HUDEP-2 (cell line): ENCODE measurements at regions not wholly inside any gene's neighbourhood (a gene's known extent, or its start where the extent isn't known, plus 50 kb on each side); places are given as distances from the start of the nearest gene placed in this dataset.

ENCODE experiments used
- DNase-seq, 76 experiments: peaks; one replicate each; lab custom pipeline; 2025; ENCODE audit not compliant: unreplicated experiment in 76 of 76; lab: John Stamatoyannopoulos, UW

DNA sequence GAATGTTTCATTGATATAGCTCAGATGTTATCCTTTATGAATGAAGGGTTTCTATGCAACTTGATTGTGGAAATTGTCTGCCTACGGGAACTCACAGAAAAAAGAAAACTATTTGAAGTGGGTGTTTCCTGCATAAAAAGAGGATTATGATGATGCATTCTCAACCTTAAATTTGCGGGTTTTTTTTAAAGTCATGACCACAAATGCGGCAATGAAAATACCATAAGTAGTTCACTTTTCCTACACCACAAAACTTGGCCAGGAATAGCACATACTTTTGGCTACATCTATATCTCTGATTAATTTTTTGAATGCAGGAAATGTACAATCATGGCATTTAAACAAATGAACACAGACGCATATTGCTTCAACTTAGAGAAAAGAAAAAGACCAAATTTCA lies 754.7 kb downstream of the DTWD2 start:
- no peak for DNase-seq

GRCh38 chr5:118228489-118228888 lies 759.9 kb downstream of the DTWD2 start:
- DNase-seq, result no peak

GRCh38 chr5:118224546-118224945 lies 763.8 kb downstream of the DTWD2 start:
- DNase-seq, result no peak

DNA sequence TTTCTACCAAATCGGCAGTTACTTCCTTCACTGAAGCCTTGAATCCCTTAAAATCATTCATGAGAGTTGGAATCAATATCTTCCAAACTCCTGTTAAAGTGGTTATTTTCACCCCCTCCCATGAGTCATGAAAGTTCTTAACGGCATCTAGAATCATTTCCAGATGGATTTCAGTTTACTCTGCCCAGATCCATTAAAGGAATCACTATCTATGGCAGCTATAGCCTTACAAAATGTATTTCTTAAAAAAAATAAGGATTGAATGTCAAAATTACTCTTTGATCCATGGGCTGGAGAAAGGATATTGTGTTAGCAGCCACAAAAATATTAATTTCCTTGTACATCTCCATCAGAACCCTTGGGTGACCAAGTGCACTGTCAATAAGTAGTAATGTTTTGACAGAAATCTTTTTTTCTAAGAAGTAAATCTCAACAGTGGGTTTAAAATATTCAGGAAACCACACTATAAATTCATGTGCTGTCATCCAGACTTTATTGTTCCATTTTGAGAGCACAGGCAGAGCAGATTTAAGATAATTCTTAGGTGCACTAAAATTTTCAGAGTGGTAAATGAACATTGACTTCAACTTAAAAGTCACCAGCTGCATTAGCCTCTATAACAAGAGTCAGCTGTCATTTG lies 767.7 kb downstream of the DTWD2 start:
- no peak for DNase-seq

DNA sequence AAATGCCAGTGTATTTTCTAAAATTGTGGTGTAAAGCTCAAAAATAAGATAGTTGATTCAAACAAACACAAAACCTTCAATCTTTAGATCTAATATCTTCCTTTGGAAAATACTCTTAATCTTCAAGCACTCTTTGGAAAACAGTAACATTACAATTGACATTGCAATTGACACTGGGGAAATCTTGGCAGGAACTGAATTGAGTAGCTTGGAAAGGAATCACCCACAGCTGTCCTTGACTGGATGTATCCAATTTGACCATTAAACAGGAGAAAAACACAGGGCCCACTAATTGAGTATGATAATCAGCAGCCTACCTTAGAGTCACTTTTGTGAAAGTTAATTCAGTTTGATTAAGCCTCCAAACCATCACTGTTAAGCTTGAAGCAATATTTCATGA lies 776.7 kb downstream of the DTWD2 start:
- no peak for DNase-seq

GRCh38 chr5:118208031-118208453 lies 780.3 kb downstream of the DTWD2 start:
- DNase-seq, result no peak

GRCh38 chr5:118199801-118200200 lies 788.5 kb downstream of the DTWD2 start:
- no peak for DNase-seq

GRCh38 chr5:118196229-118196628 lies 792.1 kb downstream of the DTWD2 start:
- DNase-seq, result no peak

DNA sequence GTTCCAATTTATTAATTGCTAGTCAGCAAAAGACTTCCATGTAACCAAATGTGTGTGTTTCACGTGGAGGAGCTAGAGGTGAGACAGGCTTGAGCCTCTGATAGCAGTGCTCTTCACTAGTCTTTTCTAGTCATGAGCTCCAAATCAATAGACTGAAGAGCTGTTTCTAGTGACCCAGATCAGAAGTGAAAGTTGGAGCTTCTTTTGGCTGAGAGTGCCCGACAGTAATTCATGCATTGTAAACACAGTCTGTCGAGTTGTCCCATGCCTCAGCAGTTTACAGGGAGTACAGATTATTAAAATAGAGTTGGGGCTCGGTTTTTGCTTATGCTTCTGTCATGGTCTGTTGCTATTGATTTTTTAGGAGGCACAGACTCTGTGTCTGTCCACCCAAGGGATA lies 793.1 kb downstream of the DTWD2 start:
- DNase-seq, result no peak

- DNase-seq, result no peak
Observed at GRCh38 chr5:118193194-118193905, 795.0 kb downstream of the DTWD2 start.

GRCh38 chr5:118185018-118185417 lies 803.3 kb downstream of the DTWD2 start:
- no peak for DNase-seq

- no peak for DNase-seq
Observed at GRCh38 chr5:118176146-118176545, 812.2 kb downstream of the DTWD2 start.

GRCh38 chr5:118174671-118175070 lies 813.7 kb downstream of the DTWD2 start:
- DNase-seq, result no peak

GRCh38 chr5:118173340-118173739 lies 815.0 kb downstream of the DTWD2 start:
- DNase-seq, result no peak

DNA sequence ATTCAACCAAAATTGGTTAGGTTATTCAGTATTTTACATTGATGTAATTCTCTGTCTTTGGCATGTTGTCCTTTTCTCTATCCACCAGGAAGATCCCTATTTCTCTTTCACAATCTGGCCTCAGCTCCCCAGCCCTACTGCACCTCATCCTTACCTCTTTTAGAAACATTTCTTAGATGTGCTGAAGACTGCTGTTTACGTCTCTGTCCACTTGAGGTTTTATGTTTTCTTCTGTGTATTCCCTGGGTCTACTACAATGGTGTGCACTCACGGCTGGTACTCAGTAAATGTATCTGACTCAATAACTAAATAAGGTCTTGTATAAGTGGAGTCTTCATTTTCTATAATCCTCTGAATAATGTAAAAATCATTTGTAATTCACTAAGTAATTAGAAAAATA lies 822.7 kb downstream of the DTWD2 start:
- no peak for DNase-seq

GRCh38 chr5:118156181-118156580 lies 832.2 kb downstream of the DTWD2 start:
- no peak for DNase-seq

- no peak for DNase-seq
Observed at GRCh38 chr5:118146824-118147223, 841.5 kb downstream of the DTWD2 start.

DNA sequence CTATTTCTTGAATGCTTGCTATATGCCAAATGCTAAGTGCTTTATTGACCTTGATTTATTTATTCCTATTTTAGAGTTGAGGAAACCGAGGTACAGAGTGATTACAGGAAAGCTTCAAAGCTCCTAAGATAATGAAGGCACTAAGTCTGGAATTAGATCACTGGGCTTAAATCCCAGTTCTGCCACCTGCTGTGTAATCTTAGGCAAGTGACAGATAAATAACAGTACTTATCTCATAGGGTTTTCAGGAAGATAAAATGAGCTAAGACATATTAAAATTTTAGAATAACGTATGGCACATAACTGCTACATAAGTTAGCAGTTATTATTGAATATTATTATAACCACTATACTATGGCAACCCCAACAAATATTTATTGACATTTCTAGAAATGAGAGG lies 843.8 kb downstream of the DTWD2 start:
- DNase-seq, result no peak

DNA sequence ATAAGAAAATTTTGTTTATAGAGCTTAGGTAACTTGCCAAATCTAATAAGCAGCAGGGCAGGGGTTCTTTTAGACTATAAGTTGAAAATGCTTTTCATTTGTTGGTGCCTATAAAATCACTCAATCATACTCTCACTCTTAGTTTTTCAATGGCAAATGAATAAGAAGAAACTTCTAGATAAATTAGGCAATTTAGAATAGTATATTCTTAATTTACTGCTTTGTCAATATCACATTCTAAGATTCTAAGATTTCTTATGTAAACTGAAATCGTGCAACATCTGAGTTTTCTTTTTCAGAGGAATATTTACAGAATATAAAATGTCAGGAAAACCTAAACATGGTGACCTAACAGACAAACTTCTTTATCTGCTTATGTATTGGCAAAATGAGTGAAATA lies 849.0 kb downstream of the DTWD2 start:
- no peak for DNase-seq

DNA sequence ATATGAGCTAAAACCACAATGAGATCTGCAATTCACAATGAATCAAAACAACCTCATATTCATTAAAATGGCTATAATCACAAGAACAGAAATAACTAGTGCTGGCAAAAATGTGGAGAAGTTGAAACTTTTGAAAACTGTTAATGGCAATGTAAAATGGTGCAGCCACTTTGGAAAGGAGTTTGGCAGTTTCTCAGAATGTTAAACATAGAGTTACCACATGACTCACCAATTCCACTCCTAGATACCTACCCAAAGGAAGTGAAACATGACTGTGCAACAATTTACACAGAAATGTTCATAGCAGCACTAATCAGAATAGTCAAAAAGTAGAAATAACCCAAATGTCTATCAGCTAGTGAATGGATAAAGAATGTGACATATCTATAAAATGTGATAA lies 862.2 kb downstream of the DTWD2 start:
- no peak for DNase-seq

GRCh38 chr5:118125687-118126086 lies 862.7 kb downstream of the DTWD2 start:
- DNase-seq, result no peak

DNA sequence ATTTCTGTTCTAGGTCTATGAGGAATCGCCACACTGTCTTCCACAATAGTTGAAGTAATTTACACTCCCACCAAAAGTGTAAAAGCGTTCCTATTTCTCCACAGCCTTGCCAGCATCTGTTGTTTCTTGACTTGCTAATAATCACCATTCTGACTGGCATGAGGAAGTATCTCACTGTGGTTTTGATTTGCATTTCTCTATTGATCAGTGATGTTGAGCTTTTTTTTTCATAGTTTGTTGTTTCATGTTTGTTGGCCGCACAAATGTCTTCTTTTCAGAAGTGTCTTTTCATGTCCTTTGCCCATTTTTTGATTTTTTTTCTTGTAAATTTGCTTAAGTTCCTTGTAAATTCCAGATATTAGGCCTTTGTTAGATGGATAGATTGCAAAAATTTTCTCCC lies 867.1 kb downstream of the DTWD2 start:
- DNase-seq, result no peak

DNA sequence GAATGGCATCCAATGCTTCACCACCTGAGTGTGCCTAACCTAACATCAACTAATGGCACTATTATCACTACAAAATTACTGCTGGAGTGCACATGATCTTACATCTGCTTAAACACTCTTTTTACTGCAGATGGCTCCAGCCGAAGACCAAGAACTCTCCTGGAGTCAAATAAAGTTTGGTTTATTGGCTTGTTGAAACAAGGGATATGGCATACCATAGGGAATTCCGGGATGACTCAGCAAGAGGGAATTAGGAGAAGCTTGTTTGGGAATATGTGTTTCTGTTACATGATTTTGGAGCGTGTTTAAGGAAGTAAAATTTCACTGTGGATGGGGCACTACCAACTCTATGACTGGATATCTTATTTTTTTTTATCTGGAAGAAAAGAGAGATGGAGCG lies 872.6 kb downstream of the DTWD2 start:
- no peak for DNase-seq
